ENCODE measurements at regions not wholly inside any gene's neighbourhood (a gene's known extent, or its start where the extent isn't known, plus 50 kb on each side); places are given as distances from the start of the nearest gene placed in this dataset.
"Not testable (repeated sequence)": the region's sequence is repeated elsewhere in the genome, so short reads cannot be mapped to it uniquely, and the experiment has no call there.

- not testable (repeated sequence) for TF ChIP-seq POLR2A (IDR thresholded peaks at IDR 0.05); CTCF (IDR thresholded peaks at IDR 0.05 in 4 of 5, conservative IDR thresholded peaks at IDR 0.05 in 1 of 5)
These were observed 178.9 kb downstream of the BCL2L11 start for GRCh38 chr2:111299635-111300034.
